ENCODE measurements at regions not wholly inside any gene's neighbourhood (a gene's known extent, or its start where the extent isn't known, plus 50 kb on each side); places are given as distances from the start of the nearest gene placed in this dataset.

GRCh38 chr7:104065491-104065890, 76.0 kb upstream of the RELN start:
- TF ChIP-seq CTCF (conservative IDR thresholded peaks at IDR 0.05; ENCODE audit: low read depth, low read length) (no peak), EZH2 (IDR thresholded peaks at IDR 0.05; ENCODE audit: borderline replicate concordance, low read depth, low read length, poor library complexity, severe bottlenecking) (no peak)

All from A673 (cell line).